Activated naive CD4-positive, alpha-beta T cell treated with anti-CD3 and anti-CD28 coated beads, Interleukin-2, amount 50 U/mL, for 24 hours (primary cell): ENCODE measurements at regions not wholly inside any gene's neighbourhood (a gene's known extent, or its start where the extent isn't known, plus 50 kb on each side); places are given as distances from the start of the nearest gene placed in this dataset.
"Not testable (repeated sequence)": the region's sequence is repeated elsewhere in the genome, so short reads cannot be mapped to it uniquely, and the experiment has no call there.

ENCODE experiments used
- H3K27ac Mint-ChIP-seq: one replicate; pipeline ENCODE4 v1.8.0; 2021; ENCODE audit warnings: mild to moderate bottlenecking, mixed read lengths
- H3K27me3 Mint-ChIP-seq: one replicate; pipeline ENCODE4 v1.8.0; 2021; ENCODE audit warnings: mixed read lengths
- H3K36me3 Mint-ChIP-seq: one replicate; pipeline ENCODE4 v1.8.0; 2021; ENCODE audit warnings: mixed read lengths
- H3K4me1 Mint-ChIP-seq: one replicate; pipeline ENCODE4 v1.8.0; 2021; ENCODE audit warnings: mixed read lengths
- H3K4me3 Mint-ChIP-seq: one replicate; pipeline ENCODE4 v1.8.0; 2021; ENCODE audit warnings: mild to moderate bottlenecking, mixed read lengths
- H3K9me3 Mint-ChIP-seq: one replicate; pipeline ENCODE4 v1.8.0; 2021; ENCODE audit warnings: mixed read lengths

- Mint-ChIP-seq H3K9me3 (no peaks in the 10 kb centered on the region), H3K36me3 (no peaks in the 10 kb centered on the region), H3K4me3 (no peak overlapping the region), H3K4me1 (peaks cover 11% of the 10 kb centered on the region), H3K27me3 (no peaks in the 10 kb centered on the region), H3K27ac (peak overlapping the region; percentile 19)
Observed at GRCh38 chr10:6953271-6953801, 373.3 kb upstream of the PRKCQ start.

DNA sequence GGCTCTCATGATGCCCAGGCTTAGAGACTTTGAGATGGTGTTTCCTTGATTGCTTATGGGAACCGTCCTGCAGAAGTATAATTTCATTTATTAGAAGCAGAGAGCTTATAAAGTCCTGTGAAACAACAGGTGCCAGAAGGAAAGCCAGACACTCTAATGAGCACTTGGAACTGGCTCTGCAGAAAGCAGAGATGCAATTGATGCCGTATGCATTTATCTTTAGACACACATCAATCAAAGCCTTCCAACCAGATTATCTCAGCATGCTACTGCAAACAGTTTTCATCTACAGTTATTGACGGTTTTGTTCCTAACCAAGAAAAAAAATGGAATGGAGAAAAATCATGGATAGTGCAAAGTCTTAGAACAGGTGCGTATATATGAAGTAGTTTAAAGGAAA, 371.7 kb upstream of the PRKCQ start:
- Mint-ChIP-seq H3K27me3 (no peaks in the 10 kb centered on the region), H3K4me3 (no peak overlapping the region), H3K36me3 (no peaks in the 10 kb centered on the region)

DNA sequence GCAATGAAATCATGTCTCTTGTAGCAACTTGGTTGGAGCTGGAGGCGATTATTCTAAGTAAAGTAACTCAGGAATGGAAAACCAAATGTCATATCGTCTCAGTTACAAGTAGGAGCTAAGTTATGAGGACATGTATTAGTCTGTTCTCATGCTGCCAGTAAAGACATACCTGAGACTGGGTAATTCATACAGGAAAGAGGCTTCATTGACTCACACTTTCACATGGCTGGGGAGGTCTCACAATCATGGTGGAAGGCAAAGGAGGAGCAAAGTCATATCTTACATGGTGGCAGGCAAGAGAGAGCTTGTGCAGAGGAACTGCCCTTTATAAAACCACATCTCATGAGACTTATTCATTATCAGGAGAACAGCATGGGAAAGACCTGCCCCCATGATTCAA, 370.1 kb upstream of the PRKCQ start:
- Mint-ChIP-seq H3K27ac (no peak overlapping the region), H3K4me1 (peaks cover 5% of the 10 kb centered on the region), H3K27me3 (peaks cover 2% of the 10 kb centered on the region), H3K36me3 (no peaks in the 10 kb centered on the region), H3K9me3 (no peaks in the 10 kb centered on the region), H3K4me3 (no peak overlapping the region)

More for the DNA sequence above, 371.7 kb upstream of the PRKCQ start:
- Mint-ChIP-seq H3K4me1 (peaks cover 5% of the 10 kb centered on the region), H3K27ac (no peak overlapping the region), H3K9me3 (no peaks in the 10 kb centered on the region)

DNA sequence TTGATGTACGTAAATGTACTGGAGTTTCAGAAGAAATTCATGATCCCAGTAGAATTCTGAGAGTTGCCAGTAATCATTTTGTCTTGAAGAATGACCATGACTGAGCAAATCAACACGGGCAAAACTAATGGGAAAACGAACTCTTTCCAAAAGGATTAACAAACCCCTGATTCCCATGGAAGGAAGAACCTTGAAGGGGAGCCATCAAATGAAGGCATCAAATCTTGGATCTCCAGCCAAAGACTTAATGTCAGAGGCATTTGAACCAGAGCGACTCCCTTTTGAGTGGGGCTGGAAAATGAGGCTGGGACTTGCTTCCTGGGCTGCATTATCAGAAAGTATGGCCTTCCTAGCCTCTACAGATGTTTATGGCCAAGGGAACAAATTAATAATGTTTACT, 364.4 kb upstream of the PRKCQ start:
- Mint-ChIP-seq H3K9me3 (no peaks in the 10 kb centered on the region), H3K4me1 (no peaks in the 10 kb centered on the region), H3K4me3 (no peak overlapping the region), H3K27ac (no peak overlapping the region), H3K36me3 (no peaks in the 10 kb centered on the region), H3K27me3 (peaks cover 3% of the 10 kb centered on the region)

- Mint-ChIP-seq H3K36me3 (peaks cover 3% of the 10 kb centered on the region), H3K4me3 (no peak overlapping the region), H3K9me3 (no peaks in the 10 kb centered on the region), H3K27me3 (peaks cover 3% of the 10 kb centered on the region), H3K27ac (no peak overlapping the region), H3K4me1 (no peaks in the 10 kb centered on the region)
Observed at GRCh38 chr10:6938384-6938783, 358.3 kb upstream of the PRKCQ start.

- peaks cover 3% of the 10 kb centered on the region for H3K36me3 Mint-ChIP-seq
- peak overlapping the region; percentile 13 for H3K27ac Mint-ChIP-seq
- H3K27me3 Mint-ChIP-seq: peaks cover 3% of the 10 kb centered on the region
- H3K4me1 Mint-ChIP-seq: no peaks in the 10 kb centered on the region
- no peak overlapping the region for H3K4me3 Mint-ChIP-seq
- H3K9me3 Mint-ChIP-seq: no peaks in the 10 kb centered on the region
Observed at GRCh38 chr10:6936931-6937330, 356.9 kb upstream of the PRKCQ start.

GRCh38 chr10:6929148-6929830, 349.2 kb upstream of the PRKCQ start:
- Mint-ChIP-seq H3K9me3 (peaks cover 3% of the 10 kb centered on the region), H3K27me3 (no peaks in the 10 kb centered on the region), H3K4me3 (no peak overlapping the region), H3K36me3 (no peaks in the 10 kb centered on the region), H3K27ac (no peak overlapping the region), H3K4me1 (peaks cover 53% of the 10 kb centered on the region)

DNA sequence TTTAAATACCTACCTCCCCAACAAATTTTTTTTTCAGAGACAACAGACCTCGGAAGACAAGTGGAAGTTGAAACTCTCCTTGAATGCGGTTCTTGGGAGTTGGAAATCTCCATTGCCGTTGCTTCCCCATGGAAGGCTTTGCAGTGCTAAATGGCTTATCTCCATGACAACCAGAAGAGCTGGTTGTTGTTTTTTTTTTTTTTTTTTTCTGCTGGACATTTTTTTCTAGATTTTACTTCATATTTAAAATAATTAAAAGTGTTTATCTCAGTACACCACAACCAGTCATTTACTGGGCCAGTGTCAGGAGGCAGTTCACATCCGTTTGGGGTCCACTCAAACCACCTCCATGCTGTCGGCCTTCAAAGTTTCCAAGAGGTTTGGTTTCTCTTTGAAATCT, 348.5 kb upstream of the PRKCQ start:
- peaks cover 3% of the 10 kb centered on the region for H3K9me3 Mint-ChIP-seq
- H3K27ac Mint-ChIP-seq: peak overlapping the region; percentile 98
- H3K36me3 Mint-ChIP-seq: no peaks in the 10 kb centered on the region
- peak overlapping the region; percentile 87 for H3K4me3 Mint-ChIP-seq
- H3K27me3 Mint-ChIP-seq: no peaks in the 10 kb centered on the region
- H3K4me1 Mint-ChIP-seq: peaks cover 57% of the 10 kb centered on the region

DNA sequence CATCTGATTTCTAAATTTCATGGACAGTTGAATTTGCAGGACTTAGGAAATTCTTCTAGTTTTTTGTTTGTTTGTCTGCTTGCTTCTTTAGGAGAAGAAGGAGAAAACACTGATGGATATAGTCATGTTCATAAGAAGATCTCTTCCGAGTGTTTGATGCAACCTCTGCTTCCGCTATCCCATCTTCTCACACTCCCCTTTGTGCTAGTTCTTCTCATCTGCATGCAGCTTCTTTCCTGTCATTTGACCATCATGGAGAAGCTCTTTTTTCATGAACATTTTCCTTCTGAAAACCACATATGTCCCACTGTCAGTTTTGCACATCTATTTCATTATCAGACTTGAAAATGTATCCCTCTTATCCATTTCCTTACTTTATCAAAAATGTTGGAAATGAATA, 346.9 kb upstream of the PRKCQ start:
- peak overlapping the region; percentile 79 for H3K4me3 Mint-ChIP-seq
- H3K36me3 Mint-ChIP-seq: no peaks in the 10 kb centered on the region
- H3K27me3 Mint-ChIP-seq: no peaks in the 10 kb centered on the region
- peaks cover 57% of the 10 kb centered on the region for H3K4me1 Mint-ChIP-seq
- H3K27ac Mint-ChIP-seq: peak overlapping the region; percentile 92
- peaks cover 3% of the 10 kb centered on the region for H3K9me3 Mint-ChIP-seq

DNA sequence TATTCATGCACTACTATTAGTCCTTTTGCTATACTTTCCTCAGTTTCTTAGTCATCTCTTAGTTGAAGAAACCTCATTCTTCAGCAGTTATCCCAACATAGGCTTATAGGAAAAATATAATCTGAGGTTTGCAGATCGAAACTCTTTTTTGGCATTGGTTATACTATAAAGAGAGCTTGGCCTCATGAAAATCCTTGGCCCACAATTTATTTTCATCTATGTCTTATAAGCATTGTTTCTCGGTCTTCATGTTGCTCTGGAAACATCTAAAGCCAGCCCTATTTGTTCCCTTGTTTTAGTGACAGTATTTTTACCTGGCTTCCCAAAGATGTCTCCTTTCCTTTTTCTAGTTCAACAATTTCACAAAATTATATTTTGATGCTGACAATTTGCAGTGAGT, 345.1 kb upstream of the PRKCQ start:
- peak overlapping the region; percentile 43 for H3K27ac Mint-ChIP-seq
- H3K4me3 Mint-ChIP-seq: peak overlapping the region; percentile 79
- H3K27me3 Mint-ChIP-seq: no peaks in the 10 kb centered on the region
- H3K9me3 Mint-ChIP-seq: peaks cover 3% of the 10 kb centered on the region
- peaks cover 62% of the 10 kb centered on the region for H3K4me1 Mint-ChIP-seq
- H3K36me3 Mint-ChIP-seq: no peaks in the 10 kb centered on the region

- H3K4me1 Mint-ChIP-seq: peaks cover 59% of the 10 kb centered on the region
Observed at GRCh38 chr10:6924166-6924565, 344.1 kb upstream of the PRKCQ start.

GRCh38 chr10:6921026-6921425, 340.9 kb upstream of the PRKCQ start:
- not testable (repeated sequence) for H3K27me3 Mint-ChIP-seq, H3K27ac Mint-ChIP-seq, H3K4me3 Mint-ChIP-seq, H3K36me3 Mint-ChIP-seq, H3K9me3 Mint-ChIP-seq
- peaks cover 35% of the 10 kb centered on the region for H3K4me1 Mint-ChIP-seq

More at GRCh38 chr10:6924166-6924565, 344.1 kb upstream of the PRKCQ start:
- Mint-ChIP-seq H3K9me3 (peaks cover 3% of the 10 kb centered on the region), H3K27ac (no peak overlapping the region), H3K36me3 (no peaks in the 10 kb centered on the region), H3K4me3 (no peak overlapping the region), H3K27me3 (no peaks in the 10 kb centered on the region)

- Mint-ChIP-seq H3K36me3 (no peaks in the 10 kb centered on the region), H3K4me1 (peaks cover 28% of the 10 kb centered on the region), H3K27ac (no peak overlapping the region), H3K9me3 (no peaks in the 10 kb centered on the region), H3K4me3 (peak overlapping the region; percentile 59), H3K27me3 (no peaks in the 10 kb centered on the region)
Observed at GRCh38 chr10:6920072-6921019, 340.3 kb upstream of the PRKCQ start.

DNA sequence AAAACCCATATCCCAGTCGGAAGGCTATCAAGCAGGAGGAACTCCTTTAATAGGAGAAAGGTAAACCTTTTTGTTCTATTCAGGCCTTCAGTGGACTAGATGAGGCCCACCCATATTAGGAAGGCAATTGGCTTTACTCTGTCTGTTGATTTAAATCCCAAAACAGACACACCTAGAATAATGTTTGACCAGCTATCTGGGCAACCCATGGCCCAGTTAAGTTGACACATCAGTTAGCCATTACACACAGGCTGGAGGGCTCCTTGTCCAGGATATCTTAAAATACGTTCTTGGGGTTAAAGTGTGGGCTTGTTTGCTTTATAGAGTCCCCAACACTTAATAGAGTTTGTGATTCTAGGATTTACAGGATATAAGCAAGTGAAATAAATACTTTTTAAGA, 339.0 kb upstream of the PRKCQ start:
- Mint-ChIP-seq H3K9me3 (no peaks in the 10 kb centered on the region), H3K27me3 (no peaks in the 10 kb centered on the region), H3K4me3 (no peak overlapping the region), H3K27ac (no peak overlapping the region), H3K36me3 (no peaks in the 10 kb centered on the region), H3K4me1 (peaks cover 17% of the 10 kb centered on the region)

DNA sequence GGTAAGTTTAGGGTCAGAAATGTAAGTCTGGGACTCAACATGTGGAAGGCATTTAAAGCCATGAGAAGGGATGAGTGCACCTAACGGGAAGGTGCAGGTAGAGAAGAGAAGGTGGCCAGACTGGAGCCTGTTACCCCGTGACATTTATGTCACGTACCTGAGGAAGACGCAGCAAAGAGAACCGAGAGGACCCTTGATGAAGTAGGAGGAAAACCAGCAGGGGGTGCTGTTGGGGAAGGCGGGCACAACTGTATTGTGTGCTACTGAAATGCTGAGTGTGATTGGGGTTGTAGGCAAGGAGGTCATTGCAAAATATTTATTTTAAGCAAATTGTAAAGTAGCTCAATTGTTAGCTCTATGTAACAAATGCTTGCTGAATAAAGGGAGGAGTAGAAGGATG, 338.2 kb upstream of the PRKCQ start:
- peak overlapping the region; percentile 6 for H3K27ac Mint-ChIP-seq
- no peaks in the 10 kb centered on the region for H3K27me3 Mint-ChIP-seq
- H3K36me3 Mint-ChIP-seq: no peaks in the 10 kb centered on the region

DNA sequence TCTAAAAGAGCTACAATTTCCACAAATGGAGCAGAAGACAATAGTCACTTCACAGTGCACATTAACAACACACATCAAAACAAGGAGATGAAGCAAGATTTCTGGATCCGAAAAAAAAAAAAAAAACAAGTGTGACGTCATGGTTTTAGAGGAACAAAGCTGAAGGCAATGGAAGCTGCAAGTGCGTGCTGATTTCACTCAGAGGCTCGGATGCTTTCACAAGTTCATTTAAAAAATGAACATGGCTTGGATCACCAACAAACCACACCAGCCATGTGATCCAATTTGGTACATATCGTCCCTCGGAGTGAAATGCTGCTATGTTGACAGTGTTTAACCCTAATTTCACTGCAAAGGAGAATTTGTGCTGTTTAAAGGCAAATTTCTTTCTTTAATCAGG, 337.0 kb upstream of the PRKCQ start:
- H3K27ac Mint-ChIP-seq: no peak overlapping the region
- H3K9me3 Mint-ChIP-seq: no peaks in the 10 kb centered on the region
- H3K4me1 Mint-ChIP-seq: peaks cover 14% of the 10 kb centered on the region
- no peak overlapping the region for H3K4me3 Mint-ChIP-seq
- H3K27me3 Mint-ChIP-seq: no peaks in the 10 kb centered on the region
- H3K36me3 Mint-ChIP-seq: no peaks in the 10 kb centered on the region

More for the DNA sequence above, 338.2 kb upstream of the PRKCQ start:
- H3K9me3 Mint-ChIP-seq: no peaks in the 10 kb centered on the region
- peaks cover 14% of the 10 kb centered on the region for H3K4me1 Mint-ChIP-seq
- H3K4me3 Mint-ChIP-seq: no peak overlapping the region
